Body of pancreas (tissue), 4 donors: ENCODE measurements at regions not wholly inside any gene's neighbourhood (a gene's known extent, or its start where the extent isn't known, plus 50 kb on each side); places are given as distances from the start of the nearest gene placed in this dataset.

Experiments
- ATAC-seq: fragments of 150-250 bp; one replicate; pipeline ENCODE4 v1.9.1; 2016
- DNase-seq, 4 donors: peaks; one replicate each; pipeline ENCODE4 v3.0.0-alpha.2; 2019
- H3K27ac ChIP-seq, 4 donors: fragments of 200-600 bp; sonication (generic); 1 replicate in 3 of 4; 2 replicates in 1 of 4; pipeline versions ENCODE4 v1.5.1 to v1.6.1; 2016 to 2019; ENCODE audit warnings: mild to moderate bottlenecking in 1 of 4, mixed read lengths in 1 of 4, moderate library complexity in 1 of 4
- H3K27me3 ChIP-seq, 2 donors: fragments of 200-600 bp; sonication (generic); one replicate each; pipeline ENCODE4 v1.6.0; 2016; ENCODE audit warnings: mild to moderate bottlenecking in 1 of 2
- H3K36me3 ChIP-seq, 2 donors: fragments of 200-600 bp; sonication (generic); replicated peaks in 1 of 2; 2 replicates each; pipeline ENCODE4 v1.5.1; 2016; ENCODE audit warnings: low read depth in 2 of 2; ENCODE audit not compliant: insufficient read depth in 1 of 2
- H3K4me1 ChIP-seq: fragments of 200-600 bp; sonication (generic); one replicate; pipeline ENCODE4 v1.6.0; 2016
- H3K4me3 ChIP-seq, 2 donors: fragments of 200-600 bp; sonication (generic); 1 replicate in 1 of 2; 2 replicates in 1 of 2; pipeline ENCODE4 v1.5.1; 2016 to 2019
- H3K9me3 ChIP-seq, 3 donors: fragments of 200-600 bp; sonication (generic); 1 replicate in 2 of 3; 2 replicates in 1 of 3; pipeline ENCODE4 v1.5.1; 2016
- CTCF ChIP-seq, 7 experiments: fragments of 450-650 bp in 4 of 7; fragments of 200-600 bp in 3 of 7; sonication (generic) in 3 of 7; IDR thresholded peaks; one replicate each; pipeline ENCODE4 v1.5.1; 2016 to 2019; ENCODE audit warnings: antibody characterized with exemption in 7 of 7
- POLR2A ChIP-seq, 3 donors: fragments of 450-650 bp; IDR thresholded peaks; one replicate each; pipeline ENCODE4 v1.6.1; 2016; ENCODE audit warnings: antibody characterized with exemption in 3 of 3, mild to moderate bottlenecking in 2 of 3
- WGBS, 2 donors: methylation state at CpG; one replicate each; pipeline ENCODE4 v1.1.5; 2017; 5-methylcytosine and 5-hydroxymethylcytosine counted together
- intact Hi-C: fragments of 100-400 bp; cut with DNase I; formaldehyde crosslinking; loops from one replicate; pipeline ENCODE4 v1.15.1; 2023

DNA sequence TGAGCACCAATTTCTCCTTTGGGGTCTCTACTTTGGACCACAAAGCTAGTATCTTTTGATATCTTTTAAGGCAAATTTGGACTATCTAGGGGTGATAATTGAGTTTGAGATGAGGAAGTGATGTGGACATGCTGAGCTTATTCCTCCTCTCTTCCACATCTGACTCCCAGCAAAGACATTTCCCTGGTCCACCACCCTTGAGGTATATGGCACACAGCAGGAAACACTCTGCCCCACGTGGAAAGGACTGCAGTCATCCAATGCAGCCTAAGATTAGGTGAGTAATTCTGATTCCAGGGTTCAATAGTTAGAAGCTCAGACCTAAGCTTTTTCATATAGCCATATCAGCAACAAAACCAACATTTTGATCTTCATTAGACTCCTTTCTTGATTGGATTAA is 290.1 kb upstream of the CHAC2 start:
- Histone ChIP-seq H3K27me3 (no peaks in the 10 kb centered on the region), H3K36me3 (no peaks in the 10 kb centered on the region), H3K4me1 (no peaks in the 10 kb centered on the region), H3K9me3 (no peaks in the 10 kb centered on the region), H3K4me3 (no peak overlapping the region), H3K27ac (no peak overlapping the region)
- DNase-seq: no peak
- ATAC-seq: no peak
- 56 to 63% methylated on average over 1 of the region's 1 CpG for WGBS, 2 donors
- intact Hi-C loops: no loop called here
- no peak for TF ChIP-seq POLR2A (IDR thresholded peaks at IDR 0.05)
- TF ChIP-seq CTCF (IDR thresholded peaks at IDR 0.05): no peak

DNA sequence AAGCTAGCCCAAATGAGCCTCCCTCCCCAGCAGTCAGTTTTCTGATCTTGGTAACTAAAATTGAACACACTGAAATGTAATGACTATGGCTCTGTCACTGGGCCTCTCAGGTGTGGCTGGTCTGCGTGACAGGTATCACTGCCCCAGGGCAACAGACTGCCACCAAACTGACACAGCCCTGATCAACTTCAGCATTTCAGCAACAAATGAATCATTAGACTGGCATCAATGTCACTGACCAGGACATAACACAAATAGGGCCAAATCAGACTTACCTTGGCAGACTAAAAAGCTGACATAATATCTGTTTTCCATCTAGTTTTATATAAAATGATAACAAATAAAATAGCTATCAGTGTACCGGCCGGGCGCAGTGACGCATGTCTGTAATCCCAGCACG is 290.8 kb upstream of the CHAC2 start:
- Histone ChIP-seq H3K27ac (no peak overlapping the region), H3K36me3 (no peaks in the 10 kb centered on the region), H3K9me3 (no peaks in the 10 kb centered on the region), H3K27me3 (no peaks in the 10 kb centered on the region), H3K4me3 (no peak overlapping the region), H3K4me1 (no peaks in the 10 kb centered on the region)
- 92 to 94% methylated on average over 6 of the region's 6 CpGs for WGBS, 2 donors
- DNase-seq (no peak), ATAC-seq (no peak)
- intact Hi-C loops: no loop called here
- no peak for TF ChIP-seq CTCF (IDR thresholded peaks at IDR 0.05)
- no peak for TF ChIP-seq POLR2A (IDR thresholded peaks at IDR 0.05)

DNA sequence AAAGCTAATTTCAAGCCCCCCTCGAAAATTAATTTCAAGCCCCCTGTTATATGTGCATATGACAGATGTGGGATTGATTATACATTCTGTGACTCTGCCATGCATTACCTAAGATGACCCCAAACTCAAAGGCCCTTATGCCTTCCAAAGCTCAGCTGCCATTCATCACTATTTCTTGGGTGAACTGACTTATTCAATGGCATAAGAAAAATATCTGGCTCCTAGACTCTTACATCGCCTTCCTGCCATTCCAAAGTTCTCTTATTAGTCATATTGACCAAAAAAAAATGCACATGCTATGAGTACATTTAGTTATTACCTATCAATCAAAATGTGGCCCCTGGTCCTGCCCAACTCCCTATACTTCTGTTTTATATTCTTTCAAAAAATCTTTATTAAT is 291.8 kb upstream of the CHAC2 start:
- no peaks in the 10 kb centered on the region for H3K4me1 ChIP-seq
- TF ChIP-seq CTCF (IDR thresholded peaks at IDR 0.05) (no peak), POLR2A (IDR thresholded peaks at IDR 0.05) (no peak)
- DNase-seq: no peak
- 85 to 90% methylated on average over 2 of the region's 2 CpGs for WGBS, 2 donors
- no peaks in the 10 kb centered on the region for H3K27me3 ChIP-seq
- no peak overlapping the region for H3K27ac ChIP-seq
- H3K4me3 ChIP-seq: no peak overlapping the region
- no peaks in the 10 kb centered on the region for H3K9me3 ChIP-seq
- no peaks in the 10 kb centered on the region for H3K36me3 ChIP-seq
- intact Hi-C loops: no loop called here
- ATAC-seq: no peak

GRCh38 chr2:53475321-53475720 is 292.3 kb upstream of the CHAC2 start:
- TF ChIP-seq CTCF (IDR thresholded peaks at IDR 0.05): no peak
- no peak for TF ChIP-seq POLR2A (IDR thresholded peaks at IDR 0.05)
- no peaks in the 10 kb centered on the region for H3K9me3 ChIP-seq
- no peaks in the 10 kb centered on the region for H3K4me1 ChIP-seq
- no peaks in the 10 kb centered on the region for H3K36me3 ChIP-seq
- H3K4me3 ChIP-seq: no peak overlapping the region
- no peaks in the 10 kb centered on the region for H3K27me3 ChIP-seq
- no peak for ATAC-seq
- intact Hi-C loops: no loop called here
- no peak for DNase-seq
- 91 to 94% methylated on average over 2 of the region's 2 CpGs for WGBS, 2 donors
- H3K27ac ChIP-seq: no peak overlapping the region

DNA sequence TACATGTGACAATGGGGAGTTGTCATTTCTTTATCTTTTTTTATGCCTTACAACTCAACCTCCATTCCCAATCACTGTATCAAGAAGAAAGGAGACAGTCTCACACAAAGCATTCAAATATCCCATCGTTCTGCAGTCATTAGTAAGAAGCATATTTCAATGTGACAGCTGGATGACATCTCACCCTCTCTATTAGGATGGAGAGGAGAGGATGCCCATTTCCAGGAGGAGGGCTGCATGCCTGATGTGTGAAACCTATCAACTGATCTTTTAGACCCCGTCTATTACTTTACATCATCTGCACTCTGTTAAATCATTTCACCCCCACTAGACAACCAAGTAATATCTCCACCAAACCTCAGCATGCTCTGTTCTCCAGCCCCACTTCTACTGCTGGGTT is 292.7 kb upstream of the CHAC2 start:
- no peaks in the 10 kb centered on the region for H3K36me3 ChIP-seq
- DNase-seq (no peak), ATAC-seq (no peak)
- TF ChIP-seq POLR2A (IDR thresholded peaks at IDR 0.05) (no peak), CTCF (IDR thresholded peaks at IDR 0.05) (no peak)
- H3K27ac ChIP-seq: no peak overlapping the region
- H3K4me1 ChIP-seq: no peaks in the 10 kb centered on the region
- H3K9me3 ChIP-seq: no peaks in the 10 kb centered on the region
- no peak overlapping the region for H3K4me3 ChIP-seq
- 87% methylated on average over 2 of the region's 2 CpGs for WGBS, 2 donors
- H3K27me3 ChIP-seq: no peaks in the 10 kb centered on the region
- intact Hi-C loops: no loop called here
